ENCODE measurements at regions not wholly inside any gene's neighbourhood (a gene's known extent, or its start where the extent isn't known, plus 50 kb on each side); places are given as distances from the start of the nearest gene placed in this dataset.

DNA sequence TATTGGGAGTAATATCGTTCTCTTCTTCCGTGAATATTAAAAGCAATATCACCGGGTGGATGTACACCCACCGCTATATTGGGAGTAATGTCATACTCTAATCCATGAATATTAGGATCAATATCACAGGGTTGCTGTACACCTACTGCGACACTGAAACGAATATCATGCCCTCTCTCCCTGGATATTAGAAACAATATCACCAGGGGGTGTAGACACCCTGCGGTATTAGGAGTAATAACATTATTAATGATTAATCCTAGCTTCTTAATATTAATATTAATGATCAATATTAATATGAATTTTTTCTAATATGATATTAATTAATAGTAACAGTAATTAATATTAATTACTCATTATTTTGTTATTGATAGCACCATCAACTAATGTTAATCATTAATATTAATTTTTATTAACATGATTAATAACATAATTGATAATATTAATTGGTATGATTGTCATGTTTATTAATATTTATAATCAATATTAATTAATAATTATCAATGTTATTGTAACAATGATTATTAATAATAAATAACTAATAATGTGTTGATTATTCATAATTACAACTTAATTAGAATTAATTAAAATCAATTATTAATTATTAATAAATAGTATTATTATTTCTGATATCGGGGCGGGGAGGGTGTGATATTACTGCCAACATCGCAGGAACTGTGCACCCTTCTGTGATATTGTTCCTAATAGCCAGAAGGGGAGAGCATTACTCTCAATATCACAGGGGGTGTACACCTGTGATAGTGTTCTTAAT lies 121.3 kb upstream of the C1GALT1 start:
- no peak for DNase-seq

DNA sequence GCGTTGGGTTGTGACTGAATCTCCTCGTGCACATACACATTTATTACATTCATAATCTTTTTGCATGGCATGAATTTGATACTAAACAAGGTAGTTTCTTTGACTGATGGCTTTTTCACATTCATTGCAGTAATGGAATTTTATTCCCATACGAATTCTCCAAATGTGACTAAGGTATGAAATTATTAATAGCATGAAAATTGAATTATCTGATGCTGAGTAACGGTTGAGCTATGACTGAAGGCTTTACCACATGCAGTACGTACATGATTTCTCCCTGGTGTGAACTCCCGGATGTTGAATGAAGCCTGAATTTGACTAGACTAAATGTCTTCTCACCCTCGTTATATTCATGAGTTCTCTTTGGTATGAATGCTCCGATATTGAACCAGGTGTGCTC lies 104.4 kb upstream of the C1GALT1 start:
- no peak for DNase-seq

DNA sequence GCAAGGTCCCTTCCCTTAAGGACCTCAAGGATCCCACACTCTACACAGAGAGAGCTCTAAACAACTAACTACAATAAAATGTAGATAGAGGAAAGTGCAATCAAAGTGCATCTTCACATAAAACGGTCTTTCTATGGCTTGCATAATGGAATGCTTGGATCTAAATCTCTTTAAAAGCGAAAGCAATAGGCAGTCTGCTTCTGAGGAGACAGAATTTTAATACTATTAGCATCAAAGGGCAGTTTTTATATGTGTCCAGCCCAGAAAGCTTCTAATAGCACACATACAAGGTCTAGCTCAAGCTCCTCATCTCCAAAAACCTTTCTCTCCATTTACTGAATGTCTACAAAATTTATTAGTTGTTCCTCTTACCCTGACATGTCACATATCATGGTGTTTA lies 101.5 kb upstream of the C1GALT1 start:
- no peak for DNase-seq

GRCh38 chr7:7090460-7090859 lies 91.9 kb upstream of the C1GALT1 start:
- no peak for DNase-seq

GRCh38 chr7:7098280-7098818 lies 84.0 kb upstream of the C1GALT1 start:
- no peak for DNase-seq

GRCh38 chr7:7099584-7100014 lies 82.7 kb upstream of the C1GALT1 start:
- DNase-seq: peak in 5 of 14 donors; percentile 7 to 29 (median 16)

- no peak for DNase-seq
These were observed 81.9 kb upstream of the C1GALT1 start for GRCh38 chr7:7100432-7100849.

DNA sequence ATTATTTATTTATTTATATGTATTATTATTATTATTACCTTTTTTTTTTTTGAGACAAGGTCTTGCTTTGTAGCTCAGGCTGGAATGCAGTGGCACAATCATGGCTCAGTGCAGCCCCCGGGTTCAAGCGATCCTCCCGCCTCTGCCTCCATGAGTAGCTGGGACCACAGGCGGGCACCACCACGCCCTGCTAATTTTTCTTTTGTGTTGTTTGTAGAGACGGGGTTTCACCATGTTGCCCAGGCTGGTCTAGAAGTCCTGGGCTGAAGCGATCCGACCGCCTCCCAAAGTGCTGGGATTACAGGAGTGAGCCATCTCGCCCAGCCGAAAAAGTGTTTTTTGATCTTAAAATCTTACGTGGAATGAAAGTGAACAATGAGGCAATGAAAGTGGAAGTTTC lies 79.4 kb upstream of the C1GALT1 start:
- peak in 1 of 14 donors; percentile 2 for DNase-seq

DNA sequence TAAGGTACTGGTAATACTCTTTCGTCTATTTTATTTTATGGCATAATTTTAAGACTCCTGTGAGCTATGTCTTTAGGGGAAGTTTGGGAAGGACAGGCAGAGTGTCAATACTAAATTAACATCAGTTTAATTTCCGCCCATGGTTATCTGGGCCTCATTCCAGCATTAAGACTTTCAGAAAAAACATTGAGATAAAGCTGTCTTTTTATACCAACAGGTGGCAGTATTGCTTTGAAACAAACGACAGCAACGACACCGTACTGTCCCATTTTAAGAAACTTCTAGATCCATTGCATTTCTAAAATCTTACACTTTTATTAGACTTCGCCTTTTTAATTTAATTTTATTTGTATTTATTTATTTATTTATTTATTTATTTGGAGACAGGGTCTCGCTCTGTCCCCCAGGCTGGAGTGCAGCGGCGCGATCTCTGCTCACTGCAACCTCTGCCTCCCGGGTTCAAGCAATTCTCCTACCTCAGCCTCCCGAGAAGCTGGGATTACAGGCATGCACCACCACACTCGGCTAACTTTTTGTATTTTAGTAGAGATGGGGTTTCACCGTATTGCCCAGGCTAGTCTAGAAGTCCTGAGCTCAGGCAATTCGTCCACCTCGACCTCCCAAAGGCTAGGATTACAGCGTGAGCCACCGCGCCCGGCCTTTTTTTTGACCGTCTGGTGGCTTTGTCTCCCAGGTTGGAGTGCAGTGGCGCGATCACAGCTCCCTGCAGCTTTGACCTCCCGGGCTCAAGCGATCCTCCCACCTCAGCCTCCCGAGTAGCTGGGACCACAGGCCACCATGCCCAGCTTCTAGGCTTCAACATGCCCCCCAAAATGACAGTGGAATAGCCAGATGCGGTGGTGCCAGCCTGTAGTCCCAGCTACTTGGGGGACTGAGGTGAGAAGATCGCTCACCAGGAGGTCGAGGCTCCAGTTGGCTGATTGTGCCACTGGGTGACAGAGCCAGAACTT lies 78.7 kb upstream of the C1GALT1 start:
- DNase-seq: peak in 1 of 14 donors; percentile 1

DNA sequence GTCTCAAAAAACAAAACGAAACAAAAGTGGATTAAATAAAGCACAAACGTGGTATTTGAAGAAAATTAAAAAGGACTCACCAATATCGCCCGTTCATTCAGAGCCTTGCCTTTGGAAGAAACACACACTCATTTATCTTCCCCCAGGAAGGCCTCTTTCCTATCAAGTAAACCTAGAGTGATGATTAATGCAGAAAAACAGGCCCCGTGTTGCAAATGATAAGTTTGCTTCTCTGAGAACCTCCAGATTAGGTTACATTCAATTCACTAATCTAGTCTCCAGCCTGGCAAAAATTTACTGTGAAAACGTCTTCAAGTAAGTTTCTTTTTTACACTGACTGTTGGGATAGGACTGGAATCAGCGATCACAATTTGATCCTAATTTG lies 78.0 kb upstream of the C1GALT1 start:
- DNase-seq: no peak

DNA sequence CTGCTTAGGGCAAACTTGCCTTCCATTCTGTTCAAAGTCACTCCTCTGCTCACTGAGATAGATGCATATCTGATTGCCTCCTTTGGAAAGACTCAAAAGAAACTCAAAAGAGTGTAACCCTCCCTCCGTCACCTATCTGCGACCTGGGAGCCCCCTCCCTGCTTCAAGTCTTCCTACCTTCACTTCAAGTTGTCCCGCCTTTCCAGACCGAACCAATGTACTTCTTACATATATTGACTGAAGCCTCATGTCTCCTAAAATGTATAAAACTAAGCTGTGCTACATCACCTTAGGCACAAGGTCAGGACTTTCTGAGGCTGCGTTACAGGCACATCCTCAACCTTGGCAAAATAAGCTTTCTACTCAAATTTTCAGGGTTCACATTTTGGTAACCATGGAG lies 77.4 kb upstream of the C1GALT1 start:
- DNase-seq: no peak

GRCh38 chr7:7105800-7106582 lies 76.4 kb upstream of the C1GALT1 start:
- DNase-seq: no peak

GRCh38 chr7:7108931-7109330 lies 73.4 kb upstream of the C1GALT1 start:
- no peak for DNase-seq

GRCh38 chr7:7109934-7110333 lies 72.4 kb upstream of the C1GALT1 start:
- DNase-seq: no peak

GRCh38 chr7:7110706-7111105 lies 71.6 kb upstream of the C1GALT1 start:
- DNase-seq: no peak

DNA sequence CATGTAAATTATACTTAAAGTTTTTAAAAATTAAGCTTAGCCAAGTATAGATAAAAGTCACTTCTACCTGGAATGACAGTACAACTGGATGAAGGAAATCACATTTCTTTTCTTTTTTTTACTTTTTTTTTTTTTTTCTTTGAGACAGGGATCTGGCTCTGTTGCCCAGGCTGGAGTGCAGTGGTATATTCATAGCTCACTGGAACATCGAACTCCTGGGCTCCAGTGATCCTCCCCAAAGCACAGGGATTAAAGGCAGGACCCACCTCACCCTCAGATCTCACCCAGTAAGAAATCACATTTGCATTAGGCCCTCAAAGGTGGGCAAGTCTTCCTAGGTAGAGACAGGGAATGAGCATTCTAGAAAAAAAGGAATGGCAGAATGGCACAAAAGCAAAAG lies 69.5 kb upstream of the C1GALT1 start:
- no peak for DNase-seq

DNA sequence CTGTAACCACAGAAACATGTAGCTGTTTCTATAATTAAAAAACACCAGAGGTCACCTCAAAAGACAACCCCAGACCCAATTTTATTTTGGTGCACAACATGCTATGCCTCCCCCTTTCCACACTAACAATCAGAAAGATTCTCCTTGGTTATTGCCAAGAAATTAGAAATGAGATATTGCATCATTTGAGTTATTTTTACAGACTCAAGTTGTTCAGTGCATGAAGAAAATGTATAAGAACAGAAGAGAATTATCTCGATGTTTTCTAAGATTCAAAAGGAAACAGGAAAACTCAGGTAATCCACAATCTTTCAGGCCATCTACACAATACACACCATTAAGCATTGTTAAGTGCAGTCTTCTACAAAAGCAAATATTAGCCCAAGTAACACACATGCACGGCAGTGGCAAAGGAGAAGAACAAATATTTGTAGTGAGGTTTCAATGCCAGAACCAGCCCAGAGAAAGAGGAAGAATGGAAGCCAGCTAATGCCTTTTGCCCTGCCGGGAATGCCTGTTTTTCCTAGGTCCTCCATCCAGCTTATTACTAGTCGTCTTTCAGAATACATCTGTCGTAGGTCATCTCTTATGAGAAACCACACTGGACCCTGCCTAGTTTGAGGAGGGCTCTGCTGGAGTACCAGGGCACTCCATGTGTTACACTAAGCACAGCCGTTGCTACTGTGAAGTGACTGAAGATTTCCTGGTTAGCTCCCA lies 67.6 kb upstream of the C1GALT1 start:
- no peak for DNase-seq

DNA sequence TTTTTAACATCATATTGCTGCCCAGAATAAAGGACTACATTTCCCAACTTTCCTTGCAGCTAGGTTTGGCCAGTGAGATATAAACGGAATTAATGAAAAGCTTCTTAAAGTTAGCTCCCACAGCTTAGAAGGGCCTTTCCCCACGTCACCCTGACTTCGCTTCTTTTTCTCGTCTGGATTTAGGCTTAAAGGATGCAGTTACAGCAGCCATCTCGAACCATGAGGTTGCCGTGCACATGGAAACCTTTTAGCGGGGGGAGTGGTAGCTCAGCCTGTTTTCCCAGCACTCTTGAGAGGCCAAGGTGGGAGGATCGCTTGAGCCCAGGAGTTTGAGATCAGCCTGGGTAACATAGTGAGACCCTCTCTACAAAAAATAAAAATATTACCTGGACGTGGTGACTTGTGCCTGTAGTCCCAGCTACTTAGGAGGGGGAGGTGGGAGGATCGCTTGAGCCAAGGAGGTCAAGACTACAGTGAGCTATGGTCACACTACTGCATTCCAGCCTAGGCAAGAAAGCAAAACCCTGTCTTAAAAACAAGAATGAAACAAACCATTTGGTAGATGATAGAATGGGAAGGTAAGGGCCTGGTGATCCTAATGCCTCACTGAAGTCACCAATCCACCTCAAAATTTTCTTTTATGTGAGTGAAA lies 64.3 kb upstream of the C1GALT1 start:
- no peak for DNase-seq

GRCh38 chr7:7118822-7119221 lies 63.5 kb upstream of the C1GALT1 start:
- no peak for DNase-seq

DNA sequence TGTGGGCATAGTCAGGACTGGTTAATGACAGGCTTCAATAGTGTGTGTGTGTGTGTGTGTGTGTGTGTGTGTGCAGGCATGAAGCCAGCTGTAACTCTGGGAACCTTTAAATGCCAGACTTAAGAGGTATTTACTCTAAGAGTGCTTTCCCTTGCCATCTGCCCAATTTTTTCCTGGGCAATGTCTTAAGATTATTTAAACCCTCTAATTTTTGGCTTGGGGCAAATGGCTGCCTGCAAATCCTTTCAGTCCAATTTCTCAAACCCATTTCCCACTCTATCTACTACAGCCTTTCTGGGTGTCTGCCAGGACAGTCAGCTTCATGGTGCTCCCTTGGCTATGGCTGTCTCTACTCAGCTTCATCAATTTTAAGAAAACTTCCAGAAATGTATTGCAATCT lies 62.6 kb upstream of the C1GALT1 start:
- no peak for DNase-seq

DNA sequence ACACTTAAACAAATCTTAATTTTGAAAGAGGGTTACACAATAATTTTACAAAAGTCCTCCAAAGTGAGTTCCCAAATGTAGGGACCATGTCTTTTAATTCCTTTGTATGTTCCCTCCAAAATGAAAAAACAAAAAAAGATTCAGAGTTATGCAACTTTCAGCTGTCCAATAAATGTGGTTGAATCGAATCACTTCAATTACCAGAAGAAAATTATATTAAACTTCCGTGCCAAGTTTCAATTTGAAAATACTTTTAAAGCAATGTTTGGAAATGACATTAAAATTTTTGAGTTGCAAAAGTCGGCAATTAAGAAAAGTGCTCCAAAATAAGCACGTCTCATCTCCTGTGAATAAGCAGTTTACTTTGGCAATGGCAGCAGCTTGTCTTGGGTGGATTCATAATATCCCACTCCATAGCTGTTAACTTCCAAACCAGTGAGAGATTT lies 60.3 kb upstream of the C1GALT1 start:
- no peak for DNase-seq
